Hepatocyte (in vitro differentiated cells): ENCODE measurements at regions not wholly inside any gene's neighbourhood (a gene's known extent, or its start where the extent isn't known, plus 50 kb on each side); places are given as distances from the start of the nearest gene placed in this dataset.

ENCODE experiments used
- DNase-seq: peaks from one replicate; pipeline ENCODE4 v3.0.0-alpha.2; 2016; ENCODE audit warnings: low spot score
- H2AFZ ChIP-seq: fragments of 200-600 bp; sonication (generic); 2 replicates; pipeline ENCODE4 v1.6.0; 2016; ENCODE audit warnings: antibody characterized with exemption, mild to moderate bottlenecking
- H3K27ac ChIP-seq: fragments of 200-600 bp; sonication (generic); 2 replicates; pipeline ENCODE4 v1.5.1; 2016; ENCODE audit warnings: mild to moderate bottlenecking
- H3K27me3 ChIP-seq: fragments of 200-600 bp; sonication (generic); 2 replicates; pipeline ENCODE4 v1.6.1; 2016
- H3K36me3 ChIP-seq: fragments of 200-600 bp; sonication (generic); replicated peaks from 2 replicates; pipeline ENCODE4 v1.5.1; 2016; ENCODE audit warnings: low read depth; ENCODE audit not compliant: insufficient read depth
- H3K4me1 ChIP-seq: fragments of 200-600 bp; sonication (generic); 2 replicates; pipeline ENCODE4 v1.5.1; 2016; ENCODE audit warnings: mild to moderate bottlenecking, moderate library complexity; ENCODE audit not compliant: insufficient read depth
- H3K4me2 ChIP-seq: fragments of 200-600 bp; sonication (generic); 2 replicates; pipeline ENCODE4 v1.6.0; 2016
- H3K4me3 ChIP-seq: fragments of 200-600 bp; sonication (generic); 2 replicates; pipeline ENCODE4 v1.5.1; 2016; ENCODE audit warnings: mild to moderate bottlenecking
- H3K79me2 ChIP-seq: fragments of 200-600 bp; sonication (generic); 2 replicates; pipeline ENCODE4 v1.6.0; 2017; ENCODE audit warnings: mild to moderate bottlenecking
- H3K9me2 ChIP-seq: fragments of 200-600 bp; sonication (generic); replicated peaks from 2 replicates; pipeline ENCODE4 v1.6.0; 2017; ENCODE audit warnings: mild to moderate bottlenecking; ENCODE audit not compliant: insufficient read depth
- H3K9me3 ChIP-seq: fragments of 200-600 bp; sonication (generic); 2 replicates; pipeline ENCODE4 v1.5.1; 2016; ENCODE audit warnings: low read depth, mild to moderate bottlenecking
- H4K20me1 ChIP-seq: fragments of 200-600 bp; sonication (generic); 2 replicates; pipeline ENCODE4 v1.6.0; 2016; ENCODE audit warnings: mild to moderate bottlenecking; ENCODE audit not compliant: insufficient read depth, poor library complexity, severe bottlenecking
- CTCF ChIP-seq: fragments of 200-600 bp; sonication (generic); IDR thresholded peaks from 2 replicates; pipeline ENCODE4 v1.5.1; 2016; ENCODE audit warnings: antibody characterized with exemption, mild to moderate bottlenecking; ENCODE audit not compliant: poor library complexity
- EZH2 ChIP-seq: fragments of 200-600 bp; sonication (generic); IDR thresholded peaks from 2 replicates; pipeline ENCODE4 v1.6.1; 2016; ENCODE audit warnings: antibody characterized with exemption, mild to moderate bottlenecking, borderline replicate concordance
- EZH2phosphoT487 ChIP-seq: fragments of 200-600 bp; sonication (generic); IDR thresholded peaks from one replicate; pipeline ENCODE4 v1.6.1; 2018; ENCODE audit warnings: antibody characterized with exemption, mild to moderate bottlenecking, low read depth, moderate library complexity; ENCODE audit not compliant: unreplicated experiment, severe bottlenecking
- WGBS: methylation state at CpG from one replicate; pipeline ENCODE4 v1.1.6; 2016; ENCODE audit warnings: low lambda C conversion rate; ENCODE audit errors: missing lambda C conversion rate; 5-methylcytosine and 5-hydroxymethylcytosine counted together

DNA sequence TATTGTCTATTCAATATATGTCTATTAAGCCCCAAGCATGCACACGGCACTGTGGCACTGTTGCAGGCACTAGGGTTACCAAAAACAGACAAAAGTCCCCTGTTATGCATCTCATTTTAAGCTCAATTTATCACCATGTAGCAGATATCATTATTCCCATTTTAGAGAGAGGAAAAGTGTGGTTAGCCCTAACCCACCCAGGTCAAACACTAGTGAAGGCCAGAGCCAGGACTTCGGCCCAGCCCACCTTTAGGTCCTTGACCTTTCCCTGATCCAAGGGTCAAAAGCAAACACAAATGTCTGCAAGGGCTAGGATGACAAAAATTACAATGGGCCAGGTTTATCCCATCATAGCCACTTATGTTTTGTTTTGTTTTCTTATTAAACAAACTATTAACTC lies 130.3 kb upstream of the NUDT7 start:
- no peak for DNase-seq
- no peaks in the 10 kb centered on the region for H3K9me2 ChIP-seq
- no peak overlapping the region for H2AFZ ChIP-seq
- H3K4me2 ChIP-seq, result no peak overlapping the region
- WGBS, result 81% methylated on average over 2 of the region's 2 CpGs
- H3K27ac ChIP-seq, result no peak overlapping the region
- TF ChIP-seq EZH2phosphoT487 (no peak), EZH2 (no peak), CTCF (no peak)
- no peaks in the 10 kb centered on the region for H3K79me2 ChIP-seq
- no peaks in the 10 kb centered on the region for H3K36me3 ChIP-seq
- H4K20me1 ChIP-seq, result no peaks in the 10 kb centered on the region
- no peaks in the 10 kb centered on the region for H3K9me3 ChIP-seq
- no peaks in the 10 kb centered on the region for H3K4me1 ChIP-seq
- no peak overlapping the region for H3K4me3 ChIP-seq
- H3K27me3 ChIP-seq, result no peaks in the 10 kb centered on the region

DNA sequence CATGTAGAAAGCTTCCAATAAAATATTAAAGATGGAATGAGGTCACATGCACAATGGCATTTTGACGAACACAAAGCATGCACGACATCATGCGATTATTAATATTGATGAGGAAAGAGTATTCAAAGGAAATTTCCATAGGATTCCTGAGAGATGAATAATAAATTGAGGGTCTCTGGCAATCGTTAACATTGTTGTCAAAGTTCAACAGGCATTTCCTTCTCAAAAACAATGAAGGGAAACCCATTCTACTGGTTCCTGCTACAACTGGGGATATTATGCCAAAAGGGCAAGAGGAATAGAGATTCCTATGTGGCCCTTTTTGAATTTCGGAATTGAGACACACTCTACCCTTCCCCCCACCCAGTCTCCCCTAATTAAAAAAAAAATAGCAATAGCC lies 128.3 kb upstream of the NUDT7 start:
- no peak overlapping the region for H3K4me3 ChIP-seq
- no peak for DNase-seq
- no peaks in the 10 kb centered on the region for H3K79me2 ChIP-seq
- H3K27me3 ChIP-seq, result no peaks in the 10 kb centered on the region
- no peaks in the 10 kb centered on the region for H3K4me1 ChIP-seq
- WGBS, result 83% methylated on average over 5 of the region's 5 CpGs
- no peaks in the 10 kb centered on the region for H3K9me3 ChIP-seq
- H2AFZ ChIP-seq, result no peak overlapping the region
- H4K20me1 ChIP-seq, result no peaks in the 10 kb centered on the region
- H3K9me2 ChIP-seq, result no peaks in the 10 kb centered on the region
- H3K36me3 ChIP-seq, result no peaks in the 10 kb centered on the region
- H3K4me2 ChIP-seq, result no peak overlapping the region
- TF ChIP-seq CTCF (no peak), EZH2phosphoT487 (no peak), EZH2 (no peak)
- H3K27ac ChIP-seq, result no peak overlapping the region

DNA sequence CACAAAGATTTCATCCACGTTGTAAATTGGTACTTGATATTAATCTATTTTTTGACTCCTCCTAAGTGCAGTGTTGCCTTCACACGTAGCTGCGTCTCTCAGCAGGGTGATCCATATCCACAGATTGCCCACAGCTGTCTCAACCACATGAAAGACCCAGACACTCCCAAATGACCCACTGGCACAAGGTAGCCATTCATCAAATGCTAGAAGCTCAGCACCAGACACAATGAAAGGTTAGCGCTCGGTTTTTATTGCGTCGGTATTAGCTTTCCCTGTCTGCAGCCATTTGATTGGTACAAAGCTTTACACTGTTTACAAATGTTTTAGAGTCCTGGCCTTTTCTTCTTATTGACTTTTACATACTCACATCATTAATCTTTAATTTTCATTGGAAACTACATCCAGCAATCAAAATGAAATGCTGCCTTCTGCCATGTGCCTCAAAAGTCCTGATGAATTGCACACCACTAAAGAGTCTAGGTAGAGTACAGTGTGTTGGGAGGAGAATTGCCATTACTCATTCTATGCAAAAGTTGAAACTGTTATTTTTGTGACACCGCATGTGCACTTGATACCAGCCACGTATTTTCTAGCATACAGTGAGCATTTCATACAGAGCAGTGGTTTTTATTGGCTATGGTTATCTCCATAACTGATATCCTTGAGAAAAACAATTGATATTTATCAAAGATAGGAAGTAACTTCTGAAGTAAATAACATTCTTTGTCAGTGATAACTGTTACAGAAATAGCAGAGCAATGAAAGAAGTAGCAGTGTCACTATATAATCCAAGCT lies 127.3 kb upstream of the NUDT7 start:
- Histone ChIP-seq H3K4me1 (no peaks in the 10 kb centered on the region), H3K27me3 (no peaks in the 10 kb centered on the region), H4K20me1 (no peaks in the 10 kb centered on the region), H3K36me3 (no peaks in the 10 kb centered on the region), H3K79me2 (no peaks in the 10 kb centered on the region), H3K4me3 (no peak overlapping the region), H3K9me2 (no peaks in the 10 kb centered on the region), H2AFZ (no peak overlapping the region), H3K27ac (no peak overlapping the region), H3K4me2 (no peak overlapping the region), H3K9me3 (no peaks in the 10 kb centered on the region)
- 57% methylated on average over 9 of the region's 9 CpGs for WGBS
- no peak for TF ChIP-seq CTCF
- TF ChIP-seq EZH2phosphoT487, result no peak
- no peak for TF ChIP-seq EZH2
- DNase-seq, result no peak

- Histone ChIP-seq H2AFZ (no peak overlapping the region), H3K4me2 (no peak overlapping the region), H3K79me2 (no peaks in the 10 kb centered on the region), H3K36me3 (no peaks in the 10 kb centered on the region), H3K27me3 (no peaks in the 10 kb centered on the region), H3K4me1 (no peaks in the 10 kb centered on the region), H3K9me2 (no peaks in the 10 kb centered on the region), H3K27ac (no peak overlapping the region), H4K20me1 (no peaks in the 10 kb centered on the region), H3K9me3 (no peaks in the 10 kb centered on the region), H3K4me3 (no peak overlapping the region)
- no peak for DNase-seq
- TF ChIP-seq EZH2, result no peak
- TF ChIP-seq CTCF, result no peak
- no peak for TF ChIP-seq EZH2phosphoT487
Measured at GRCh38 chr16:77596261-77596660, 126.1 kb upstream of the NUDT7 start.
